Ishikawa (cell line): ENCODE measurements at regions not wholly inside any gene's neighbourhood (a gene's known extent, or its start where the extent isn't known, plus 50 kb on each side); places are given as distances from the start of the nearest gene placed in this dataset.

ENCODE experiments used
- ZBTB7A ChIP-seq: IDR thresholded peaks from 2 replicates; pipeline ENCODE4 v1.6.1; 2012; ENCODE audit warnings: low read depth
- TF ChIP-seq, protein P1 (sequence below): IDR thresholded peaks from 2 replicates; pipeline ENCODE4 v1.6.1; 2012

GRCh38 chr10:56547163-56547562, 186.1 kb upstream of the ZWINT start:
- no peak for TF ChIP-seq ZBTB7A
- TF ChIP-seq, protein P1, sequence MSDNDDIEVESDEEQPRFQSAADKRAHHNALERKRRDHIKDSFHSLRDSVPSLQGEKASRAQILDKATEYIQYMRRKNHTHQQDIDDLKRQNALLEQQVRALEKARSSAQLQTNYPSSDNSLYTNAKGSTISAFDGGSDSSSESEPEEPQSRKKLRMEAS: no peak
